ENCODE measurements at regions not wholly inside any gene's neighbourhood (a gene's known extent, or its start where the extent isn't known, plus 50 kb on each side); places are given as distances from the start of the nearest gene placed in this dataset.

- TF ChIP-seq CTCF (IDR thresholded peaks at IDR 0.05) (no peak), POLR2AphosphoS5 (IDR thresholded peaks at IDR 0.05; ENCODE audit: low read depth, low read length) (no peak), REST (IDR thresholded peaks at IDR 0.05; ENCODE audit: insufficient read depth in 1 of 2, low read depth in 2 of 2, low read length in 1 of 2) (no peak), SIN3A (IDR thresholded peaks at IDR 0.05; ENCODE audit: borderline replicate concordance, insufficient read depth, low read depth, low read length) (no peak), TCF7L2 (IDR thresholded peaks at IDR 0.05; ENCODE audit: low read depth, low read length) (no peak)
Observed at GRCh38 chr21:31399591-31399990, 55.5 kb upstream of the TIAM1 start.
